HS-27A (cell line): ENCODE measurements at regions not wholly inside any gene's neighbourhood (a gene's known extent, or its start where the extent isn't known, plus 50 kb on each side); places are given as distances from the start of the nearest gene placed in this dataset.

Experiments
- DNase-seq: peaks from one replicate; pipeline ENCODE4 v3.0.0-alpha.2; 2012; ENCODE audit warnings: low read depth, missing footprints

- no peak for DNase-seq
Measured at GRCh38 chr12:75900226-75900625, 131.3 kb downstream of the PHLDA1 start.

GRCh38 chr12:75894965-75895754 is 136.4 kb downstream of the PHLDA1 start:
- DNase-seq = no peak

- no peak for DNase-seq
Measured at GRCh38 chr12:75893765-75894164, 137.8 kb downstream of the PHLDA1 start.

- DNase-seq = peak; percentile 33
Measured at GRCh38 chr12:75892731-75893408, 138.7 kb downstream of the PHLDA1 start.

- no peak for DNase-seq
Measured at GRCh38 chr12:75891072-75891471, 140.5 kb downstream of the PHLDA1 start.

- no peak for DNase-seq
Measured at GRCh38 chr12:75890660-75891059, 140.9 kb downstream of the PHLDA1 start.

- no peak for DNase-seq
Measured at GRCh38 chr12:75890141-75890540, 141.4 kb downstream of the PHLDA1 start.

GRCh38 chr12:75888874-75889613 is 142.5 kb downstream of the PHLDA1 start:
- DNase-seq = no peak

GRCh38 chr12:75888399-75888798 is 143.2 kb downstream of the PHLDA1 start:
- no peak for DNase-seq

- DNase-seq = no peak
Measured at GRCh38 chr12:75887979-75888378, 143.6 kb downstream of the PHLDA1 start.

- no peak for DNase-seq
Measured at GRCh38 chr12:75884465-75884985, 147.1 kb downstream of the PHLDA1 start.

GRCh38 chr12:75883241-75883640 is 148.3 kb downstream of the PHLDA1 start:
- no peak for DNase-seq

- DNase-seq = no peak
Measured at GRCh38 chr12:75882421-75882820, 149.2 kb downstream of the PHLDA1 start.

GRCh38 chr12:75881920-75882319 is 149.7 kb downstream of the PHLDA1 start:
- DNase-seq = no peak

- no peak for DNase-seq
Measured at GRCh38 chr12:75877763-75878621, 153.6 kb downstream of the PHLDA1 start.

GRCh38 chr12:75876832-75877762 is 154.5 kb downstream of the PHLDA1 start:
- no peak for DNase-seq

GRCh38 chr12:75874441-75874840 is 157.1 kb downstream of the PHLDA1 start:
- DNase-seq = no peak

GRCh38 chr12:75872762-75873161 is 158.8 kb downstream of the PHLDA1 start:
- no peak for DNase-seq

- DNase-seq = no peak
Measured at GRCh38 chr12:75870878-75871277, 160.7 kb downstream of the PHLDA1 start.

- no peak for DNase-seq
Measured at GRCh38 chr12:75868501-75868900, 163.1 kb downstream of the PHLDA1 start.

GRCh38 chr12:75865315-75865714 is 166.3 kb downstream of the PHLDA1 start:
- no peak for DNase-seq
